ENCODE measurements at regions not wholly inside any gene's neighbourhood (a gene's known extent, or its start where the extent isn't known, plus 50 kb on each side); places are given as distances from the start of the nearest gene placed in this dataset.

- H3K4ac ChIP-seq (ENCODE audit: low read depth, low read length) = no peak overlapping the region
- no peak overlapping the region for H3K27ac ChIP-seq (ENCODE audit: insufficient read depth, low read length)
- no peak overlapping the region for H2AK5ac ChIP-seq (ENCODE audit: low read depth, low read length)
- no peaks in the 10 kb centered on the region for H3K79me1 ChIP-seq (ENCODE audit: low read depth in 1 of 2, low read length in 2 of 2)
- H3K4me1 ChIP-seq (ENCODE audit: control insufficient read depth, insufficient read depth, low read length) = peaks cover 5% of the 10 kb centered on the region; the same call in 1 of the 2 replicates
- no peak overlapping the region for H3K9ac ChIP-seq (ENCODE audit: low read depth, low read length)
- TF ChIP-seq BHLHE40 (IDR thresholded peaks at IDR 0.05; ENCODE audit: low read depth, low read length) = no peak
- no peak for TF ChIP-seq CHD1 (IDR thresholded peaks at IDR 0.05; ENCODE audit: low read depth, low read length)
- no peak for TF ChIP-seq SMC3 (IDR thresholded peaks at IDR 0.05; ENCODE audit: low read depth, low read length)
- TF ChIP-seq FOS (IDR thresholded peaks at IDR 0.05; ENCODE audit: low read depth, low read length) = no peak
- no peak for TF ChIP-seq POLR2A (IDR thresholded peaks at IDR 0.05; ENCODE audit: low read depth, low read length)
- TF ChIP-seq CEBPB (IDR thresholded peaks at IDR 0.05; ENCODE audit: low read depth, low read length) = no peak
- TF ChIP-seq RAD21 (IDR thresholded peaks at IDR 0.05; ENCODE audit: low read length) = no peak
- TF ChIP-seq RFX5 (IDR thresholded peaks at IDR 0.05; ENCODE audit: low read depth, low read length) = no peak
- TF ChIP-seq USF2 (IDR thresholded peaks at IDR 0.05; ENCODE audit: low read depth, low read length) = no peak
- TF ChIP-seq ELK1 (IDR thresholded peaks at IDR 0.05; ENCODE audit: borderline replicate concordance, low read depth, low read length) = no peak
- no peak for TF ChIP-seq MAZ (IDR thresholded peaks at IDR 0.05; ENCODE audit: borderline replicate concordance, low read depth, low read length)
- TF ChIP-seq RCOR1 (IDR thresholded peaks at IDR 0.05; ENCODE audit: insufficient replicate concordance, low read length) = no peak
- no peak for TF ChIP-seq MAFK (IDR thresholded peaks at IDR 0.05; ENCODE audit: low read depth, low read length)
- ATAC-seq (ENCODE audit: low read depth) (no peak), DNase-seq (no peak)
- no peaks in the 10 kb centered on the region for H3K9me3 ChIP-seq (ENCODE audit: control insufficient read depth, insufficient read depth, low read length)
- WGBS, 2 experiments (ENCODE audit: extremely low coverage in 2 of 2, insufficient read length in 1 of 2) = 100% methylated on average over 1 of the region's 2 CpGs; no CpG with 5 or more reads in 1 of the 2 experiments
- no TSS peak for BruUV-seq (replicated peaks)
- H3K36me3 ChIP-seq (ENCODE audit: control insufficient read depth, insufficient read depth, low read length) = no peaks in the 10 kb centered on the region
- H4K20me1 ChIP-seq (ENCODE audit: insufficient read depth, low read length) = no peaks in the 10 kb centered on the region
- H3K27me3 ChIP-seq (ENCODE audit: control insufficient read depth, insufficient read depth, low read length) = no peaks in the 10 kb centered on the region
- no peak overlapping the region for H2BK15ac ChIP-seq (ENCODE audit: low read depth, low read length)
- in situ Hi-C loops (cut with MboI; ENCODE audit: low sequenced_read_pairs) (no loop called here), dilution Hi-C loops (cut with HindIII; ENCODE audit: low sequenced_read_pairs, unreplicated experiment) (no loop called here), intact Hi-C loops (cut with micrococcal nuclease) (no loop called here)
- H2BK5ac ChIP-seq (ENCODE audit: low read depth, low read length, poor library complexity, severe bottlenecking) = no peak overlapping the region
- H3K14ac ChIP-seq (replicated peaks; ENCODE audit: low read depth, low read length) = no peak overlapping the region
- POLR2A ChIA-PET (ENCODE audit: unreplicated experiment) = no interaction called here
- no peak overlapping the region for H3K18ac ChIP-seq (ENCODE audit: low read depth, low read length)
- H2BK20ac ChIP-seq (ENCODE audit: low read depth, low read length) = no peak overlapping the region
- no peak overlapping the region for H3K23ac ChIP-seq (ENCODE audit: low read depth, low read length)
- H4K5ac ChIP-seq (ENCODE audit: low read depth, low read length) = no peak overlapping the region
- no peaks in the 10 kb centered on the region for H3K9me1 ChIP-seq (ENCODE audit: insufficient read depth, low read length)
- no peak overlapping the region for H3K56ac ChIP-seq (ENCODE audit: extremely low read depth, insufficient read depth, low read length)
- H2AK9ac ChIP-seq (replicated peaks; ENCODE audit: low read depth, low read length, poor library complexity) = no peak overlapping the region
- H3K4me2 ChIP-seq (ENCODE audit: low read depth, low read length) = no peak overlapping the region
- H3K4me3 ChIP-seq (ENCODE audit: insufficient read depth, low read depth, low read length) = no peak overlapping the region
- CTCF ChIA-PET = no interaction called here
- no peak overlapping the region for H4K91ac ChIP-seq (ENCODE audit: insufficient read depth, low read depth, low read length)
- H2BK120ac ChIP-seq (ENCODE audit: low read depth, low read length) = no peak overlapping the region
- no peak overlapping the region for H2AFZ ChIP-seq (replicated peaks; ENCODE audit: low read length, poor library complexity)
- H4K8ac ChIP-seq (ENCODE audit: low read depth in 2 of 2, low read length in 2 of 2) = no peak overlapping the region
These were observed 495.4 kb upstream of the KLF4 start for GRCh38 chr9:107984956-107985355.
